GM21529 (cell line): ENCODE measurements at regions not wholly inside any gene's neighbourhood (a gene's known extent, or its start where the extent isn't known, plus 50 kb on each side); places are given as distances from the start of the nearest gene placed in this dataset.
"Not testable (repeated sequence)": the region's sequence is repeated elsewhere in the genome, so short reads cannot be mapped to it uniquely, and the experiment has no call there.

ENCODE experiments used
- ATAC-seq: cut with Tn5 transposase; IDR thresholded peaks from one replicate; pipeline ENCODE4 v1.9.1; 2021; ENCODE audit not compliant: unreplicated experiment

- ATAC-seq: no peak
Measured at GRCh38 chr6:66396549-66396948, 689.5 kb upstream of the EYS start.

DNA sequence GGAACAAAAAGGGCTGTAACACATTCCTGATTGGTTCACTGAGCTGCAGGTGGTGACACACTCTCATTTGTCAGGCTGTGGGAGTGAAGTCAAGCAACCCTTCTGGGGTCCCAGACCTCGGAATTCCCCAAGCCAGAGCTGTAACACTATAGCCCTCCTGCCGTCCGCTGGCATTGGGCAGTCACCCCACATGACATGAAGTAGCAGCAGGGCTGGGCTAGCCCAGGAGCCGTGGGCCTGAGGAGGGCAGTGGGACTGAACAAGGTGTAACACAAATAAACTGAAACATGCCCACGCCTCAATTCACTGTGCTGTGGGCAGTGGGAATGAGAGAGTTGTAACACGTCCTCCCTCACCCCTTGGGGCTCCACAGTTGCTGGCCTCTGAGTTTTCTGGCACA, 689.1 kb upstream of the EYS start:
- ATAC-seq: no peak

- ATAC-seq: no peak
Measured at GRCh38 chr6:66390393-66390792, 683.4 kb upstream of the EYS start.

DNA sequence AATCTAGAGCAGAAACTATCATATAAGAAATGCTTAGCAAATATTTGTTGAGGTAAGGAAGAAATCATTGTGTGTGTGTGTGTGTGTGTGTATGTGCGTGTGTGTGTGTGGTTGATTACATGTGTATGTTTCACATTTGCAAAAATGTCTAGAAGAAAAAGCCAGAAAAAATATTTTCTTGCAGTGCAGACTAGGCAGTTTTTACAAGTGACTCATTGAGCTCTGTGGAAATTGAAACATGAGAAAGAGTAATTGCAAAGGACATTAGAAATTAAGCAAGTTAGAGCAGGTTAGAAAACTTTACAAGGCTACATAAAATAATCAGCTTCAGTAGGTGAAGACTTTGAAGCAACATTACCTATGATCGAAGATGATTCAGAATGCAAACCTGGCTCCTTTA, 669.0 kb upstream of the EYS start:
- no peak for ATAC-seq

DNA sequence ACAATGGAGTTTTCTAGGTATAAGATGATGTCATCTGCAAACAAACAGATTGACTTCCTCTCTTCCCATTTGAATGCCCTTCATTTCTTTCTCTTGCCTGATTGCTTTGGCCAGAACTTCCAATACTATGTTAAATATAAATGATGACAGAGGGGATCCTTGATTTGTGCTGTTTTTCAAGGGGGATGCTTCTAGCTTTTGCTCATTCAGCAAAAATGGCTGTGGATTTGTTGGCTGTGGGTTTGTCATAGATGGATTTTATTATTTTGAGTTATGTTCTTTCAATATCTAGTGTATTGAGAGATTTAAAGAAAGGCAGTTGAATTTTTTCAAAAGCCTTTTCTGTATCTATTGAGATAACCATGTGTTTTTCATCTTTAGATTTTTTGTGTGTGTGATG, 662.4 kb upstream of the EYS start:
- ATAC-seq: no peak

GRCh38 chr6:66362888-66363287, 655.9 kb upstream of the EYS start:
- ATAC-seq: no peak

- no peak for ATAC-seq
Measured at GRCh38 chr6:66361886-66362285, 654.9 kb upstream of the EYS start.

- ATAC-seq: no peak
Measured at GRCh38 chr6:66357781-66358180, 650.8 kb upstream of the EYS start.

GRCh38 chr6:66355471-66355870, 648.4 kb upstream of the EYS start:
- ATAC-seq: no peak

DNA sequence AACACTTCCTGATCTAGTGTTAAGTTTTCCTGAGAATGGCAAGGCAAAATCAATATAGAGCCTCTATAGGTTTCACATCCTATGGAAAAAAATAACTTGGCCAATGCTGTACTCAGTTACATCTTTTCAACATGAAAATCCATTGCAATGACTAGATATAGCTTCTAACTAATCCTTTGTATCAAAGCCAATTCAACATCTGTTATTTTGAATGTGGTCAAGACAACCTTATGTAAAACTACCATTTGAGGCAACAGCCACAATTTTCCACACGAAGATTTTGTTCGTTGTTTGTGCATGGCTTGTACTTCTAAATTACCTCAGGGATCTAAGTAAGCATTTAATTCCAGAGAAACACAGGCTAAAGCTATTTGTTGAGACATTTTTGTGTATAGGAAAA, 637.8 kb upstream of the EYS start:
- ATAC-seq: no peak

DNA sequence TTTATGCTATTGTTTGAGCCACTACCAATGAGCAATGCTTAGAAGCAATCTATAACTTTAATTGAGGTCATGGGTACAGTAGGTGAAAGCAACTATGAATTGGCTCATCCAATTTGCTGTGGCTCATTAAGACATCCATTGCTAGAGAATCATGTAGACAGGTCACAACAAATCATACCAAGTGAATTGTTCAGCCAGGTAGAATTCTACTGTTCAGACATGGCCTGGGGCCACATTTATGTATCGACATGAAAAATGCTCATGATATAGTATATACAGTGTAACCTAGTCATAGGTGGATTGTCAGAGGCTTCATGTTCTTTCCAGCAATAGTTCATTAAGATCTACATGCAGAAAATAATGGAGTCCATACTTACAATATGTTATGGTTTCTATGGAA, 633.7 kb upstream of the EYS start:
- no peak for ATAC-seq

DNA sequence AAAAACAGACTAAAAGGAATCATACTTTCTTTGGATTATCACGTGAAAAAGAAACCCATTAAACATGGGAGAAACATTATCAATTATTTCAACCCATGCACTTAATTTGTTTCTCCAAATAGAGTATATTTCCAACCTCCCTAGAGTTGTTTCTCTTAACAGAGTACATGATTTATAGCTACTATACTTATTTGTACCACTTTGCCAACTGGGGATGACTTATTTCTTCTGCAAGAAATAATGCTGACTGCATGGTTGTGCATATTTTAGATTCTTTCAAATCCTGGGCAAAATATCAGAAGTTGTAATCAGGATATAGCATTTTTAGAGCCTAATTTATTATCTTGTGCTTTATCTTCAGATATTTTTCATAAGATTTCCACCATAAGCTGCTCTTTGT, 629.1 kb upstream of the EYS start:
- ATAC-seq: no peak

- no peak for ATAC-seq
Measured at GRCh38 chr6:66328200-66328599, 621.2 kb upstream of the EYS start.

DNA sequence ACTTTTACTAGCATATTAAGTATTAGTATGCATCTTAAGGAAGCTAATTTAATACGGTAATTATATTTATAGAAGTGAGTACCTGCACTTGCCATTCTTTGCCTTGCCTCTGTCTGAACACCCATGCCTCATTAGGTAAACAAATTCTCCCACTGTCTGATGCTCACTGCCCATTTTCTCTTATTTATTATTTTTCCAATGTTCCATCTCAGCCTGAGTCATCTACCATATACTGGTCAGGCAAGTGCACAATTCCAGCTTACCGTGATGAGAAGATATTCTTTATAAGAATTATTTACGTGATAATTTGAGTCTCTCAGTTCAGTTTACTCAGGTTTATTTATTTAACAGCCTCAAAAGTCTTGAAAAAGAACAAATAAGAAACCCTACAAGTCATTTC, 619.2 kb upstream of the EYS start:
- no peak for ATAC-seq

DNA sequence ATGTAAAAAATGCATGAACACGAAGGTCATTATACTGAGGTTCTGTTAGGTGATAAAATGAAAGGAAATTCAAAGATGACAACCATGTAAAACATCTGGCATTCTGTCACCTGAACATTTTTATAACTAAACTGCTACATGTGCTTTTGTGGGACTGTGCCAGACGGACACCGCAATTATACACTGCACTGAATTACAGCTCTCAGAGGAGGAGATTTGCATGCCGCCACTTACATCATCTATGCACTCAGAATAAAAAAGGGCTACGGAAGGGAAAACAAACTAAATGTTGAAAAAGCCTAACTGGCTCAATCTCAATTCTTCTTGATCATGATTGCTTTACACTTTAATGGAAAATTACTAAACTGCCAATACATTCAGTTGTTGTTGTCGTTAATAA, 614.0 kb upstream of the EYS start:
- no peak for ATAC-seq

- ATAC-seq: no peak
Measured at GRCh38 chr6:66307490-66307889, 600.5 kb upstream of the EYS start.

DNA sequence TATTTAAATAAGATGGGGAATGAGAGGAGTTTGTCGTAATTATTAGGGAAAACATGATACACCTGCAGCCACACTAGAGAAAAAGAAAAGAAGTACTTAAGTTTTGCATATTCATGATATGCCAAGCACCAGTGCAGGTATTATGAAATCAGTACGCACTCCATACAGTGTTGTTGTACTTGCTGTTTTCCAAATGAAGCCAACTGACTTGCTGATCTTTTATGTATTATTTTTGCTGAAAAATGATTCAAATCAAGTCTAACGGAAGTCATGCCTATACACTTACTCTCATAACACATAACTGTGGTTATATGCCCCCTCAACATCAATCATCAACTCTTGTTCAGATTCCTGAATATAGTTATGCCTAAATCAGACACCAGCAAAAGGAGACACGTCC, 584.9 kb upstream of the EYS start:
- no peak for ATAC-seq

DNA sequence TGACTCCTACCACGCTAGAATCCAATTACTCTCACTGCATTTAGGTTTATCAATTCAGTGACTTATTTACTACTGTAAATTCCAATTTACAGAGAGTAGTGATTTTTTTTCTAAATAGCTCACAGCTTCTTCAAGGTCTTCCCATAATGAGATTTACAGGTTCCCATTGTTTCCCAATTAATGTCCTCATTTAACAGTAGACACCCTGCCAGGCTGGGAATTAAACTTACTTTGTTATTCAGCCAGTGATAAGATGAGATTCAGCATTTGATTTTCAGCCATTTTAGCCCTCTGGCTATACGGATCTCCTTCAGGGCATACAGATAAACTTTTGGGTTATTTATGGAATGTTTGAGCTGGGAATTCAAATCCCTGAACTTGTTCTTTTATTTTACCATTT, 582.9 kb upstream of the EYS start:
- no peak for ATAC-seq

- no peak for ATAC-seq
Measured at GRCh38 chr6:66278115-66278514, 571.1 kb upstream of the EYS start.

- no peak for ATAC-seq
Measured at GRCh38 chr6:66277400-66277799, 570.4 kb upstream of the EYS start.

- no peak for ATAC-seq
Measured at GRCh38 chr6:66265737-66266136, 558.7 kb upstream of the EYS start.

DNA sequence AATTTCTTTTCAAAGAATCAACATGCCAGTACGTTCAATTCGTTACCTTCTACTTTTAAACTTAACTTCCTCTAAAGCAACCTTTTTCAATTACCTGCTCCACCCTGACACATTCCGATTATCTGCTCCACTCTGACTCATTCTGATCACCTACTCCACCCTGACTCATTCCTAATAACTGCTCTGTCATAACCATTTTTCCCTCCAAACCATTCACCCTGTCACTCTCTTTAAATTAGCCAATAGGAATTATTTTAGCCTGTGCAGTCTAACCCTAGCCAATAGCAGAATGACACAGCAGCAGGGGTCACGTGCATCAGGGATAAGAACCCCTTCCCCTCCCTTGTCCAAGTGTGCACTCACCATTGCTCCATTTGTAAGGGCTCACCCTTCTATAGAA, 557.4 kb upstream of the EYS start:
- ATAC-seq: no peak

- ATAC-seq: not testable (repeated sequence)
Measured at GRCh38 chr6:66258731-66259487, 551.9 kb upstream of the EYS start.
